B cell (primary cell): ENCODE measurements at regions not wholly inside any gene's neighbourhood (a gene's known extent, or its start where the extent isn't known, plus 50 kb on each side); places are given as distances from the start of the nearest gene placed in this dataset.
"Not testable (repeated sequence)": the region's sequence is repeated elsewhere in the genome, so short reads cannot be mapped to it uniquely, and the experiment has no call there.

Experiments
- CTCF ChIP-seq: fragments of 200-600 bp; IDR thresholded peaks from one replicate; pipeline ENCODE4 v1.8.0; 2022; ENCODE audit warnings: antibody characterized with exemption, mild to moderate bottlenecking
- EZH2 ChIP-seq: IDR thresholded peaks from 2 replicates; pipeline ENCODE4 v1.6.1; 2012; ENCODE audit warnings: borderline replicate concordance, low read depth, mild to moderate bottlenecking, moderate library complexity, low read length; ENCODE audit not compliant: insufficient read depth, poor library complexity, severe bottlenecking

- TF ChIP-seq CTCF, EZH2: not testable (repeated sequence)
Observed at GRCh38 chr20:30725188-30725587, 532.3 kb upstream of the DEFB115 start.
